ENCODE measurements at regions not wholly inside any gene's neighbourhood (a gene's known extent, or its start where the extent isn't known, plus 50 kb on each side); places are given as distances from the start of the nearest gene placed in this dataset.

GRCh38 chr20:39789411-39789810, 827.3 kb downstream of the DHX35 start:
- no TSS peak for BruUV-seq (replicated peaks)
- ATAC-seq (no peak), DNase-seq (no peak)

DNA sequence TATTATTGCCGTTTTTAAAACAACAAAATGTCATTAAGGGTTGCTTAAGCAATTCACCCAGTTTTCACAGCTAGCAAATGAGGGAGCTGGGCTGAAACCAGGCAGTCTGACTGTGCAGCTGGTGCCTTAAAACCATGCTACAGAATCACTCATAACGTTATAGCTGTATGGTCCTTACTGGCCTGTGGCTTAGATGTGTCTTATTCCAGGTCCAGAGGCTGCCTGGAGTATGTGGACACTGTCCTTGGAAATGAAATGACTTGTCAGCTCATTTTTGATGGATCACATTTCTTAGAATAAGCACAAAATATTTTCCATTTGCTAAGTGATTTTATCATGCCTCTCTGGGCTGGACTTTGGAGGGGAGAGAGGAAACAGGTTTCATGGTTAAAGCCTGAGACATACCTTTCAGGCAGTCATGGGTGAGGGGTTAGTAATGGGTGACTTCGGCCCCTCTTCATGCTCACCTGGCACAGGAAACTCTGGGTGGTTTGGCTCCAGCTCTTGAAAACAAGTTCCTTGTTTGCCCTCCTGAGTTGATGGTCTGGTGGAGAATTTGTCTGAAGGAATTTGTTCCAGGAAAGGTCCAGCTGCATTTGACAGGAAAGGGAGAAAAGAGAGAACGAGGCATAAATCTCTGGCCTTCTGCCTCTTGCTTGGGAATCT, 823.2 kb downstream of the DHX35 start:
- Histone ChIP-seq H3K79me2 (ENCODE audit: low read length) (no peaks in the 10 kb centered on the region), H3K9me2 (replicated peaks; ENCODE audit: low read length) (no peaks in the 10 kb centered on the region), H3K4me2 (ENCODE audit: low read length) (no peak overlapping the region), H3K27me3 (ENCODE audit: low read length) (no peaks in the 10 kb centered on the region), H3K36me3 (ENCODE audit: low read depth, low read length) (no peaks in the 10 kb centered on the region), H2AFZ (ENCODE audit: low read length) (no peak overlapping the region), H3K9ac (ENCODE audit: low read length) (no peak overlapping the region), H3K4me3 (ENCODE audit: low read length) (no peak overlapping the region), H3K27ac (ENCODE audit: low read length) (no peak overlapping the region), H4K20me1 (ENCODE audit: low read length) (no peaks in the 10 kb centered on the region), H3K9me3 (ENCODE audit: low read length) (peaks cover 25% of the 10 kb centered on the region), H3F3A (ENCODE audit: low read length, unreplicated experiment) (no peaks in the 10 kb centered on the region), H3K4me1 (ENCODE audit: insufficient read depth, low read length) (no peaks in the 10 kb centered on the region)
- ChIA-PET POLR2A (ENCODE audit: unreplicated experiment) (no interaction called here), CTCF (no interaction called here)
- ATAC-seq (no peak), DNase-seq (no peak)
- BruUV-seq (replicated peaks), result no TSS peak
- intact Hi-C loops (cut with micrococcal nuclease), result no loop called here
- TF ChIP-seq, protein P1, sequence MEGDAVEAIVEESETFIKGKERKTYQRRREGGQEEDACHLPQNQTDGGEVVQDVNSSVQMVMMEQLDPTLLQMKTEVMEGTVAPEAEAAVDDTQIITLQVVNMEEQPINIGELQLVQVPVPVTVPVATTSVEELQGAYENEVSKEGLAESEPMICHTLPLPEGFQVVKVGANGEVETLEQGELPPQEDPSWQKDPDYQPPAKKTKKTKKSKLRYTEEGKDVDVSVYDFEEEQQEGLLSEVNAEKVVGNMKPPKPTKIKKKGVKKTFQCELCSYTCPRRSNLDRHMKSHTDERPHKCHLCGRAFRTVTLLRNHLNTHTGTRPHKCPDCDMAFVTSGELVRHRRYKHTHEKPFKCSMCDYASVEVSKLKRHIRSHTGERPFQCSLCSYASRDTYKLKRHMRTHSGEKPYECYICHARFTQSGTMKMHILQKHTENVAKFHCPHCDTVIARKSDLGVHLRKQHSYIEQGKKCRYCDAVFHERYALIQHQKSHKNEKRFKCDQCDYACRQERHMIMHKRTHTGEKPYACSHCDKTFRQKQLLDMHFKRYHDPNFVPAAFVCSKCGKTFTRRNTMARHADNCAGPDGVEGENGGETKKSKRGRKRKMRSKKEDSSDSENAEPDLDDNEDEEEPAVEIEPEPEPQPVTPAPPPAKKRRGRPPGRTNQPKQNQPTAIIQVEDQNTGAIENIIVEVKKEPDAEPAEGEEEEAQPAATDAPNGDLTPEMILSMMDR (conservative IDR thresholded peaks at IDR 0.05; ENCODE audit: low read depth, low read length), result no peak
- TF ChIP-seq EZH2phosphoT487 (IDR thresholded peaks at IDR 0.05; ENCODE audit: borderline replicate concordance, low read length) (no peak), EZH2 (IDR thresholded peaks at IDR 0.05; ENCODE audit: low read length, unreplicated experiment) (no peak)

More at GRCh38 chr20:39789411-39789810, 827.3 kb downstream of the DHX35 start:
- H3K4me2 ChIP-seq (ENCODE audit: low read length), result no peak overlapping the region
- TF ChIP-seq, protein P1 (conservative IDR thresholded peaks at IDR 0.05; ENCODE audit: low read depth, low read length), result no peak
- TF ChIP-seq EZH2 (IDR thresholded peaks at IDR 0.05; ENCODE audit: low read length, unreplicated experiment) (no peak), EZH2phosphoT487 (IDR thresholded peaks at IDR 0.05; ENCODE audit: borderline replicate concordance, low read length) (no peak)
- H3K9me2 ChIP-seq (replicated peaks; ENCODE audit: low read length), result no peaks in the 10 kb centered on the region
- no peak overlapping the region for H3K9ac ChIP-seq (ENCODE audit: low read length)
- no peaks in the 10 kb centered on the region for H3K27me3 ChIP-seq (ENCODE audit: low read length)
- no peak overlapping the region for H3K4me3 ChIP-seq (ENCODE audit: low read length)
- H3K4me1 ChIP-seq (ENCODE audit: insufficient read depth, low read length), result no peaks in the 10 kb centered on the region
- H4K20me1 ChIP-seq (ENCODE audit: low read length), result no peaks in the 10 kb centered on the region
- H3K9me3 ChIP-seq (ENCODE audit: low read length), result peaks cover 30% of the 10 kb centered on the region
- no peak overlapping the region for H2AFZ ChIP-seq (ENCODE audit: low read length)
- H3K36me3 ChIP-seq (ENCODE audit: low read depth, low read length), result no peaks in the 10 kb centered on the region
- CTCF ChIA-PET, result no interaction called here
- no peak overlapping the region for H3K27ac ChIP-seq (ENCODE audit: low read length)
- intact Hi-C loops (cut with micrococcal nuclease), result no loop called here
- H3F3A ChIP-seq (ENCODE audit: low read length, unreplicated experiment), result no peaks in the 10 kb centered on the region
- no peaks in the 10 kb centered on the region for H3K79me2 ChIP-seq (ENCODE audit: low read length)
- POLR2A ChIA-PET (ENCODE audit: unreplicated experiment), result no interaction called here

GRCh38 chr20:39784693-39785092, 822.5 kb downstream of the DHX35 start:
- Histone ChIP-seq H3K27ac (ENCODE audit: low read length) (no peak overlapping the region), H3K36me3 (ENCODE audit: low read depth, low read length) (no peaks in the 10 kb centered on the region), H3K9me2 (replicated peaks; ENCODE audit: low read length) (no peaks in the 10 kb centered on the region), H3K79me2 (ENCODE audit: low read length) (no peaks in the 10 kb centered on the region), H3K4me3 (ENCODE audit: low read length) (no peak overlapping the region), H2AFZ (ENCODE audit: low read length) (no peak overlapping the region), H3K4me1 (ENCODE audit: insufficient read depth, low read length) (no peaks in the 10 kb centered on the region), H3K9me3 (ENCODE audit: low read length) (peaks cover 25% of the 10 kb centered on the region), H4K20me1 (ENCODE audit: low read length) (no peaks in the 10 kb centered on the region), H3F3A (ENCODE audit: low read length, unreplicated experiment) (no peaks in the 10 kb centered on the region), H3K27me3 (ENCODE audit: low read length) (no peaks in the 10 kb centered on the region), H3K9ac (ENCODE audit: low read length) (no peak overlapping the region), H3K4me2 (ENCODE audit: low read length) (no peak overlapping the region)
- CTCF ChIA-PET, result no interaction called here
- DNase-seq (no peak), ATAC-seq (no peak)
- POLR2A ChIA-PET (ENCODE audit: unreplicated experiment), result no interaction called here
- BruUV-seq (replicated peaks), result no TSS peak
- no peak for TF ChIP-seq EZH2phosphoT487 (IDR thresholded peaks at IDR 0.05; ENCODE audit: borderline replicate concordance, low read length)
- TF ChIP-seq, protein P1 (conservative IDR thresholded peaks at IDR 0.05; ENCODE audit: low read depth, low read length), result no peak
- TF ChIP-seq EZH2 (IDR thresholded peaks at IDR 0.05; ENCODE audit: low read length, unreplicated experiment), result no peak
- intact Hi-C loops (cut with micrococcal nuclease), result no loop called here
